Heart right ventricle (tissue), 16 donors: ENCODE measurements at regions not wholly inside any gene's neighbourhood (a gene's known extent, or its start where the extent isn't known, plus 50 kb on each side); places are given as distances from the start of the nearest gene placed in this dataset.

Experiments
- ATAC-seq, 8 donors: fragments of 200-7000 bp; cut with Tn5 transposase; one replicate each; pipeline ENCODE4 v1.9.1; 2020; ENCODE audit warnings: mild to moderate bottlenecking in 8 of 8, moderate library complexity in 8 of 8, moderate number of reproducible peaks in 1 of 8
- DNase-seq, 2 donors: peaks; one replicate each; pipeline ENCODE4 v3.0.0-alpha.2; 2020
- H3K27ac ChIP-seq, 10 donors: fragments of 200-600 bp; sonication (generic) in 2 of 10; one replicate each; pipeline versions ENCODE4 v1.5.0 to v1.8.0; 2020 to 2022; ENCODE audit warnings: mild to moderate bottlenecking in 3 of 10
- H3K27me3 ChIP-seq, 7 donors: fragments of 200-600 bp; one replicate each; pipeline ENCODE4 v1.8.0; 2021 to 2022; ENCODE audit warnings: mild to moderate bottlenecking in 2 of 7
- H3K36me3 ChIP-seq, 9 donors: fragments of 200-600 bp; sonication (generic) in 1 of 9; one replicate each; pipeline versions ENCODE4 v1.5.0 to v1.8.0; 2020 to 2022; ENCODE audit warnings: mild to moderate bottlenecking in 2 of 9
- H3K4me1 ChIP-seq, 9 donors: fragments of 200-600 bp; sonication (generic) in 1 of 9; one replicate each; pipeline versions ENCODE4 v1.5.0 to v1.8.0; 2020 to 2022; ENCODE audit warnings: mild to moderate bottlenecking in 4 of 9
- H3K4me3 ChIP-seq, 10 donors: fragments of 200-600 bp; sonication (generic) in 2 of 10; one replicate each; pipeline versions ENCODE4 v1.5.0 to v1.8.0; 2020 to 2022; ENCODE audit warnings: mild to moderate bottlenecking in 7 of 10, moderate library complexity in 2 of 10
- H3K9me3 ChIP-seq, 11 donors: fragments of 200-600 bp in 10 of 11; sonication (generic) in 2 of 11; one replicate each; pipeline versions ENCODE4 v1.5.0 to v1.8.0; 2013 to 2022; ENCODE audit warnings: mild to moderate bottlenecking in 2 of 11, control low read depth in 1 of 11, moderate library complexity in 1 of 11
- WGBS, 2 donors: extraction: QIAGEN DNeasy Blood & Tissue Kit; methylation state at CpG; one replicate each; pipeline ENCODE4 v1.1.7; 2013; ENCODE audit warnings: inconsistent platforms in 1 of 2; 5-methylcytosine and 5-hydroxymethylcytosine counted together
- intact Hi-C, 10 donors: fragments of 100-400 bp; cut with DNase I; formaldehyde crosslinking; loops; one replicate each; pipeline versions ENCODE4 v1.11.1 to v1.14.2; 2022
- TF ChIP-seq, protein P1 (sequence below), 9 donors: fragments of 200-600 bp; sonication (generic) in 2 of 9; IDR thresholded peaks; one replicate each; pipeline versions ENCODE4 v1.5.0 to v1.8.0; 2021 to 2022; ENCODE audit warnings: antibody characterized with exemption in 9 of 9, mild to moderate bottlenecking in 5 of 9, moderate library complexity in 1 of 9
- donor health status: Arrhythmogenic right ventricular cardiomyopathy.
- donor health status: ischemic (EF 13 %, LVEDD 7.1; RV severe dilation, severe dysfunction).
- donor health status: healthy with polysubstance abuse.
- donor health status: DM: no; HTN: yes; CAD: no.
- donor health status: DM: no; HTN: no; CAD: no.
- donor health status: ischemic (EF 25% LVEDD 6.9; RV normal size, moderate dysfunction).
- donor health status: ischemic (EF 25% LVEDD 5.7; RV mildly dilated, moderate dysfunction).
- donor health status: healthy.
- donor health status: DM: yes; HTN: yes; CAD: no.
- donor health status: Ischemic cardiomyopathy.
- donor health status: ischemic (EF 35%, LVEDD 5.7; RV mildly dilated, moderate dysfunction).
- donor health status: nonischemic (EF 11% LVEDD 7.7; RV severe dilation, severe dysfunction).
- donor health status: DM: yes; HTN: yes; CAD: no.
- donor health status: PGD.
- donor health status: ischemic (EF 29% LVEDD 5.4; RV normal size, mild dysfunction).
- donor health status: nonischemic (EF 23%, LVEDD 6.1; RV moderate dilation, normal function).

DNA sequence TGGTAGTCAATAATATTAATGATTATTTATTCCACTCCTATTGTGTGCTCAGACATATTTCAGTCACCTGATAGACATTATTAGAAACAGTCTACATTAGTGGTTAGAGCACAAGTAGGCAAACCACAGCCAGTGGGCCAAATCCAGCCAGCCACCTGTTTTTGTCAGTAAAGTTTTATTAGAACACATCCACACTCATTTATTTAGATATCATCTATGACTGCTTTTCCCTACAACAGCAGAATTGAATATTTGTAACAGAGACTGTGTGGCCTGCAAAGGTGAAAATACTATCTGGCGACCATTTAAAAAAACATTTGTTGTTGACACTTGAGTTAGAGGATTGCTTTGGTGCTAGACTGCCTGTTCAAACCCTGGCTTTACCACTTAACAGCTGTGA is 220.0 kb upstream of the ZFP64 start:
- Histone ChIP-seq H3K4me3 (no peak overlapping the region), H3K27me3 (peaks cover 0 to 5% (median 0%) of the 10 kb centered on the region in 7 donors), H3K4me1 (peaks cover 0 to 10% (median 0%) of the 10 kb centered on the region in 9 donors), H3K27ac (peak overlapping the region in 1 of 10 donors; percentile 59), H3K36me3 (no peaks in the 10 kb centered on the region), H3K9me3 (peaks cover 0 to 10% (median 0%) of the 10 kb centered on the region in 11 donors)
- ATAC-seq = no peak
- intact Hi-C loops = no loop called here
- TF ChIP-seq, protein P1, sequence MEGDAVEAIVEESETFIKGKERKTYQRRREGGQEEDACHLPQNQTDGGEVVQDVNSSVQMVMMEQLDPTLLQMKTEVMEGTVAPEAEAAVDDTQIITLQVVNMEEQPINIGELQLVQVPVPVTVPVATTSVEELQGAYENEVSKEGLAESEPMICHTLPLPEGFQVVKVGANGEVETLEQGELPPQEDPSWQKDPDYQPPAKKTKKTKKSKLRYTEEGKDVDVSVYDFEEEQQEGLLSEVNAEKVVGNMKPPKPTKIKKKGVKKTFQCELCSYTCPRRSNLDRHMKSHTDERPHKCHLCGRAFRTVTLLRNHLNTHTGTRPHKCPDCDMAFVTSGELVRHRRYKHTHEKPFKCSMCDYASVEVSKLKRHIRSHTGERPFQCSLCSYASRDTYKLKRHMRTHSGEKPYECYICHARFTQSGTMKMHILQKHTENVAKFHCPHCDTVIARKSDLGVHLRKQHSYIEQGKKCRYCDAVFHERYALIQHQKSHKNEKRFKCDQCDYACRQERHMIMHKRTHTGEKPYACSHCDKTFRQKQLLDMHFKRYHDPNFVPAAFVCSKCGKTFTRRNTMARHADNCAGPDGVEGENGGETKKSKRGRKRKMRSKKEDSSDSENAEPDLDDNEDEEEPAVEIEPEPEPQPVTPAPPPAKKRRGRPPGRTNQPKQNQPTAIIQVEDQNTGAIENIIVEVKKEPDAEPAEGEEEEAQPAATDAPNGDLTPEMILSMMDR (IDR thresholded peaks at IDR 0.05) = no peak
- DNase-seq = no peak
- WGBS, 2 donors = 95 to 96% methylated on average over 1 of the region's 1 CpG

DNA sequence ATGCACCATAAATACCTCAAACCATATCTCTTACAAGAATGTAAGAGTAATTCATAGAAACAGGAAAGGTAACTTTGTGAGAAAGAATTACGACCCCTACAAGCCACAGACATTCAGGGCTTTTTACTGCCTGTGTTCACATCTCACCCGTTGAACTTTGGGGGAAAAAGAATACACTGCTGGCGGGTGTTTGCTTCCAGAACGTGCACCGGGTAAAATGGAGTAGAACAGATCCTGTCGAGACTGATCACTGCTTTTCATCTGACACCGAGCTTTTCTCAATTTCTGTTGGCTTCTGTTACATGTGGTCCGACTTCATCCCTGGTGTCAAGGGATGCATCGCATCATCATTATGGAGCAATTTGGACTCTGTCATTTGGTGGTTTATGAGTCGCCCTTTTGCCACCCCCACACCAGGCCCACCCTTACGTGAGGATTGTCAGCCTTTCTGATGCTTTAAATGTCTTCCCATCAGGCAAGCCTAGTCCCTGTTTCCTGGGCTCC is 219.2 kb upstream of the ZFP64 start:
- H3K27me3 ChIP-seq = peaks cover 0 to 5% (median 0%) of the 10 kb centered on the region in 7 donors
- ATAC-seq (peak in 1 of 8 donors; percentile 22), DNase-seq (no peak)
- TF ChIP-seq, protein P1 (IDR thresholded peaks at IDR 0.05) = no peak
- no peak overlapping the region for H3K4me3 ChIP-seq
- intact Hi-C loops = no loop called here
- H3K36me3 ChIP-seq = no peaks in the 10 kb centered on the region
- peaks cover 0 to 10% (median 0%) of the 10 kb centered on the region in 11 donors for H3K9me3 ChIP-seq
- H3K27ac ChIP-seq = peak overlapping the region in 1 of 10 donors; percentile 59
- WGBS, 2 donors = 64 to 67% methylated on average over 11 of the region's 11 CpGs
- H3K4me1 ChIP-seq = peaks cover 0 to 17% (median 0%) of the 10 kb centered on the region in 9 donors

DNA sequence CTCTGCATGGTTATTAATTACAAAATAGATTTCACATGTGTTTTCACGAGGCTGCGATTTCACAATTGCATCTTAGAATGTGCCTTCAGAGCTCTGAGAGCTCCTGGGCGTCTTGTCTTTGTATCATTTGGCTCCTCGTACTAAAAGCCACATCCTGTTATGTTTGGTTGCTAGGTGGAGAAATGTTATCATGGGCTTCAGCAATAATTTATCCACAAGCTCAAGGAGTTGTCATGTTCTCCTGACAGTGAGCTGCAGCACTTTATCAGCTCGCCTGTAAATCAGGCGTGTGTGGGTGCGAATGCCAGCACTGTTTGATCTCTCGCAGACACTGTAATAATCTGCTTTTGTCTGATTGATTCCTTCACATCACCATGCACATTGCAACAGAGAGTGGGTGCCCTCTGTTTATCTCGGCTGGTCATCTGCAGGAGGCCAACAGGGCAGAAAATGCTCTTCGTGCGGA is 218.6 kb upstream of the ZFP64 start:
- no peak overlapping the region for H3K4me3 ChIP-seq
- ATAC-seq = peak in 5 of 8 donors; percentile 19 to 63 (median 48)
- intact Hi-C loops = no loop called here
- TF ChIP-seq, protein P1 (IDR thresholded peaks at IDR 0.05) = no peak
- peaks cover 0 to 10% (median 0%) of the 10 kb centered on the region in 11 donors for H3K9me3 ChIP-seq
- peaks cover 0 to 5% (median 0%) of the 10 kb centered on the region in 7 donors for H3K27me3 ChIP-seq
- DNase-seq = peak in 1 of 2 donors; percentile 7
- peak overlapping the region in 1 of 10 donors; percentile 59 for H3K27ac ChIP-seq
- no peaks in the 10 kb centered on the region for H3K36me3 ChIP-seq
- peaks cover 0 to 19% (median 0%) of the 10 kb centered on the region in 9 donors for H3K4me1 ChIP-seq
- WGBS, 2 donors = 18 to 22% methylated on average over 11 of the region's 11 CpGs

DNA sequence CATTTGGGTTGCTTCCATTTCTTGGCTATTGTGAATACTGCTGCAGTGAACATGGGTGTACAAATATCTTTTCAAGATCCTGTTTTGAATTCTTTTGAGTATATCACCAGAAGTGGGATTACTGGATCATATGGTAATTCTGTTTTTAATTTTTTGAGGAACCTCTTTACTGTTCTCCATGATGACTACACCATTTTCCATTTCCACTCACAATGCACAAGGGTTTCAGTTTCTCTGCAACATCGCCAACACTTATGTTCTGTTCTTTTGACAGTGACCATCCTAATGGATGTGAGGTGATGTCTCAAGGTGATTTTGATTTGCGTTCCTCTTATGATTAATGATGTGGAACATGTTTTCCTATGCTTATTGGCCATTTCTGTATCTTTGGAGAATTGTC is 214.4 kb upstream of the ZFP64 start:
- intact Hi-C loops = no loop called here
- ATAC-seq (no peak), DNase-seq (no peak)
- Histone ChIP-seq H3K27me3 (peaks cover 0 to 12% (median 0%) of the 10 kb centered on the region in 7 donors), H3K4me1 (peaks cover 0 to 15% (median 0%) of the 10 kb centered on the region in 9 donors), H3K9me3 (no peaks in the 10 kb centered on the region), H3K36me3 (no peaks in the 10 kb centered on the region), H3K27ac (no peak overlapping the region), H3K4me3 (no peak overlapping the region)
- TF ChIP-seq, protein P1 (IDR thresholded peaks at IDR 0.05) = no peak
- WGBS, 2 donors = 95 to 97% methylated on average over 2 of the region's 2 CpGs
